Epithelial cell of esophagus (primary cell): ENCODE measurements at regions not wholly inside any gene's neighbourhood (a gene's known extent, or its start where the extent isn't known, plus 50 kb on each side); places are given as distances from the start of the nearest gene placed in this dataset.

ENCODE experiments used
- DNase-seq: peaks from one replicate; pipeline ENCODE4 v3.0.0; 2010; ENCODE audit warnings: low read depth
- H3K4me3 ChIP-seq: 2 replicates; pipeline ENCODE4 v1.5.1; 2011; ENCODE audit warnings: mild to moderate bottlenecking, low read length, control low read depth
- CTCF ChIP-seq: IDR thresholded peaks from 2 replicates; pipeline ENCODE4 v1.5.1; 2011; ENCODE audit warnings: low read depth, mild to moderate bottlenecking, low read length, control low read depth, inconsistent platforms; ENCODE audit not compliant: insufficient read depth; ENCODE audit errors: missing control alignments

- no peak for DNase-seq
- TF ChIP-seq CTCF, result no peak
- H3K4me3 ChIP-seq, result no peak overlapping the region
Observed at GRCh38 chr6:130730600-130730999, 96.6 kb upstream of the SMLR1 start.

- no peak for TF ChIP-seq CTCF
- no peak overlapping the region for H3K4me3 ChIP-seq
- DNase-seq, result no peak
Observed at GRCh38 chr6:130734161-130734560, 93.0 kb upstream of the SMLR1 start.

- peak; percentile 47 for DNase-seq
- no peak overlapping the region for H3K4me3 ChIP-seq
- no peak for TF ChIP-seq CTCF
Observed at GRCh38 chr6:130740308-130740707, 86.9 kb upstream of the SMLR1 start.

- TF ChIP-seq CTCF, result no peak
- no peak for DNase-seq
- H3K4me3 ChIP-seq, result no peak overlapping the region
Observed at GRCh38 chr6:130742131-130742681, 85.0 kb upstream of the SMLR1 start.

GRCh38 chr6:130743175-130743574, 84.0 kb upstream of the SMLR1 start:
- no peak for DNase-seq
- TF ChIP-seq CTCF, result no peak
- no peak overlapping the region for H3K4me3 ChIP-seq

GRCh38 chr6:130744576-130745366, 82.4 kb upstream of the SMLR1 start:
- no peak for TF ChIP-seq CTCF
- DNase-seq, result no peak
- no peak overlapping the region for H3K4me3 ChIP-seq

GRCh38 chr6:130748041-130748440, 79.2 kb upstream of the SMLR1 start:
- no peak for TF ChIP-seq CTCF
- DNase-seq, result no peak

More at GRCh38 chr6:130748041-130748440, 79.2 kb upstream of the SMLR1 start:
- no peak overlapping the region for H3K4me3 ChIP-seq
